Common myeloid progenitor, CD34-positive (primary cell): ENCODE measurements at regions not wholly inside any gene's neighbourhood (a gene's known extent, or its start where the extent isn't known, plus 50 kb on each side); places are given as distances from the start of the nearest gene placed in this dataset.

Experiments
- CTCF ChIA-PET: fragments of 350-600 bp; sonication (Branson Sonifier 250); formaldehyde crosslinking; loops from one replicate; lab custom pipeline; 2021; ENCODE audit warnings: antibody characterized with exemption; lab: Charles Lee
- POLR2A ChIA-PET: fragments of 350-600 bp; sonication (Branson Sonifier 250); formaldehyde crosslinking; loops from one replicate; lab custom pipeline; 2021; ENCODE audit warnings: antibody characterized with exemption; lab: Charles Lee
- DNase-seq, 3 donors: peaks; one replicate each; pipeline versions ENCODE4 v3.0.0 to v3.0.0-alpha.2; 2013
- H3K27ac ChIP-seq, 2 experiments: 1 replicate in 1 of 2; 2 replicates in 1 of 2; pipeline ENCODE4 v1.7.0; 2013; ENCODE audit warnings: inconsistent platforms in 2 of 2, low read length in 2 of 2, mild to moderate bottlenecking in 2 of 2, low read depth in 1 of 2, moderate library complexity in 1 of 2; ENCODE audit not compliant: severe bottlenecking in 2 of 2, insufficient read depth in 1 of 2, poor library complexity in 1 of 2
- H3K27me3 ChIP-seq, 5 experiments: replicated peaks in 2 of 5; 1 replicate in 3 of 5; 2 replicates in 2 of 5; pipeline versions ENCODE4 v1.6.1 to v1.7.0; 2013; ENCODE audit warnings: low read length in 4 of 5, mild to moderate bottlenecking in 2 of 5, moderate library complexity in 2 of 5, inconsistent platforms in 1 of 5; ENCODE audit not compliant: insufficient read depth in 5 of 5, control insufficient read depth in 4 of 5
- H3K36me3 ChIP-seq, 4 experiments: 1 replicate in 2 of 4; 2 replicates in 2 of 4; pipeline versions ENCODE4 v1.6.1 to v1.7.0; 2013; ENCODE audit warnings: low read length in 3 of 4, control low read depth in 1 of 4, mild to moderate bottlenecking in 1 of 4; ENCODE audit not compliant: control insufficient read depth in 4 of 4, insufficient read depth in 4 of 4
- H3K4me1 ChIP-seq, 4 experiments: 1 replicate in 3 of 4; 2 replicates in 1 of 4; pipeline versions ENCODE4 v1.6.1 to v1.7.1; 2013; ENCODE audit warnings: low read length in 3 of 4, mild to moderate bottlenecking in 3 of 4, control low read depth in 1 of 4, inconsistent platforms in 1 of 4, moderate library complexity in 1 of 4; ENCODE audit not compliant: control insufficient read depth in 4 of 4, insufficient read depth in 4 of 4; ENCODE audit errors: control extremely low read depth in 1 of 4
- H3K4me3 ChIP-seq, 7 experiments: 1 replicate in 4 of 7; 2 replicates in 3 of 7; pipeline versions ENCODE4 v1.5.1 to v1.7.0; 2013; ENCODE audit warnings: mild to moderate bottlenecking in 7 of 7, low read length in 6 of 7, moderate library complexity in 6 of 7, inconsistent platforms in 2 of 7, low read depth in 2 of 7, control low read depth in 1 of 7; ENCODE audit not compliant: insufficient read depth in 4 of 7, control insufficient read depth in 1 of 7; ENCODE audit errors: extremely low read depth in 1 of 7
- H3K9me3 ChIP-seq, 5 experiments: 1 replicate in 4 of 5; 2 replicates in 1 of 5; pipeline versions ENCODE4 v1.6.1 to v1.7.1; 2013; ENCODE audit warnings: low read length in 4 of 5, mild to moderate bottlenecking in 2 of 5, inconsistent platforms in 1 of 5, low read depth in 1 of 5, moderate library complexity in 1 of 5; ENCODE audit not compliant: control insufficient read depth in 4 of 5, insufficient read depth in 2 of 5; ENCODE audit errors: control extremely low read depth in 1 of 5
- WGBS: methylation state at CpG from one replicate; pipeline ENCODE4 v1.1.5; 2013; ENCODE audit not compliant: insufficient coverage; 5-methylcytosine and 5-hydroxymethylcytosine counted together

DNA sequence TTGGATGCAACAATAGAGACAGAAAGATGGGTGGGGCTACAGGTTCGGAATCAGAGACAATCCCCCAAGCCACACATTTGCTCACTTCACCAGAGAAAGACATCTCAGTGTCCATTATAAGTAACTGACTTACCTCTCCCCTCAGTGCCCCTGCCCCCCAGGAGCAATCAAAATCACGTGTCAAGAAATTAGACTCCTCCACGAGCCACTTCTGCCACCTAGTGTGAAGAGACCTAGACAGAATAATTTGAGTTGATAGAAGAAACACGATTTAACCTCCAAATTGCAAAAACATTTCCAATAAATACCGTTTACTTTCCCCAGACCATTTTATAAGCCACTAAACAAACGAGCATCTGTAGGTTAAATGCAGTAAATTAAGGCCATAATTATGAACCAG is 123.2 kb downstream of the SLC30A10 start:
- CTCF ChIA-PET = no interaction called here
- 95% methylated on average over 3 of the region's 6 CpGs for WGBS
- no peak for DNase-seq

DNA sequence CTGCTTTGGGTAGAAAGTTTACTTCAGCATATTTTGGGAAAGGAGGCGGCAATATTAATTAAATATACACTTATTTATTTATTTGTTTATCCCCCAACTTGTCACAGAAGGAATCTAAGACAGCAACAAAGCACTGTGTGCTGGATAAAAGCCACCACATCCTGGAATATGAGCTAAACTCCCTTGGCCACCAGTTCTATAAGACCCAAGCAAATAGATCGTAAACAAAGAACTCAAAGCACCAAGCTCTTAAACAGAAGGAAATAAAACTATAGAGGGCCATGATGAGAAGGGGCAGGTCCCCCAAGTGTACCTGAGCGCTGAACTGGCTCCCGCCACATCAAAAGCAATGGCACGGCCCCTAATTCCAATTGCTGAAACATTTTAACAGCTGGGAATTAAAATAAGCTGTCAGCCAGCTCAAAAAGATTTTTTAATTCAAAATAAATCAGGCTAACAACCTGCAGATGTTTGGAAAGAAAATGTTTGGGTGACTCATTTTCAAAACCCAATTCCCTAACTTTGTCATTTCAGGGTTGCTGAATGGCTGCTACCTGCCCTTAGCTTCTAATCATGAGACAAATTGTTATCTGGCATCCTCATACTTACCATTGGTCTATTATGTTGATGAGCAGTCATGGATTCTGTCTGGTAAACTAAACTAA is 127.1 kb downstream of the SLC30A10 start:
- H3K9me3 ChIP-seq = no peaks in the 10 kb centered on the region

More for the DNA sequence above, 123.2 kb downstream of the SLC30A10 start:
- Histone ChIP-seq H3K27ac (no peak overlapping the region), H3K4me3 (no peak overlapping the region), H3K4me1 (no peaks in the 10 kb centered on the region), H3K9me3 (no peaks in the 10 kb centered on the region), H3K36me3 (no peaks in the 10 kb centered on the region), H3K27me3 (peaks cover 0 to 16% (median 12%) of the 10 kb centered on the region in 5 experiments)
- POLR2A ChIA-PET = no interaction called here

DNA sequence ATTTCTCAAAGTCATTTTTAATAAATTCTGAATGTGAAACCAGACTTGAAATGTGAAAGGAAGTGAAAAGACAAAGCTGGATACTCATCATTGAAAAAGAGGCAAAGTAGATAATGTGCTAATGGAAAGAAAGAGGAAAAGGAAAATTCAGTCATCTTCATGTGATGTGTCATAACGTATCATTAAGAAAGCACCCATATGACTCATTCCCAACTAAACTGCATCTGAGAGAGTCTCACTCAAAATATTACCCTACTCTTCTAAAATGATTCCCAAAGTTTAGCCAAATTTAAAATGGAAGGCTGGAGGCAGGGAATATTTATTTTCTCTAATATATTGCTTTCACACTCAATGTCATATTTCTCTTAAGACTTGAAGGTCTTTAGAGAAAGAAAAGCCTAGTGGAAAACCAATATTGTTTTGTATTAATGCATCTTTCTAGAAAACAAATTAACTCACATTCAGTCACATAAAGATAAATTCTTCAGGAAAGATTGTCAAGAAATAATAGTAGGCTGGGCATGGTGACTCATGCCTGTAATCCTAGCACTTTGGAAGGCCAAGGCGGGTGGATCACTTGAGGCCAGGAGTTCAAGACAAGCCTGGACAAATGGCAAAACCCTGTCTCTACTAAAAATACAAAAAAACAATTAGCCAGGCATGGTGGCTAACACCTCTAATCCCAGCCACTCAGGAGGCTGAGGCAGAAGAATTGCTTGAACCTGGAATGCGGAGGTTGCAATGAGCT is 129.9 kb downstream of the SLC30A10 start:
- no peak for DNase-seq
- Histone ChIP-seq H3K27ac (no peak overlapping the region), H3K9me3 (no peaks in the 10 kb centered on the region), H3K4me1 (no peaks in the 10 kb centered on the region), H3K4me3 (no peak overlapping the region), H3K36me3 (no peaks in the 10 kb centered on the region), H3K27me3 (peaks cover 0 to 3% (median 2%) of the 10 kb centered on the region in 5 experiments)
- ChIA-PET POLR2A (no interaction called here), CTCF (no interaction called here)
- 100% methylated on average over 1 of the region's 3 CpGs for WGBS

More for the DNA sequence above, 127.1 kb downstream of the SLC30A10 start:
- no peaks in the 10 kb centered on the region for H3K36me3 ChIP-seq
- 100% methylated on average over 3 of the region's 5 CpGs for WGBS
- H3K4me3 ChIP-seq = no peak overlapping the region
- CTCF ChIA-PET = interaction anchor here (2.0 kb wide), 1 partner anchor 11 kb away, joined by 5 read pairs; no protein-coding TSS in a partner anchor
- peaks cover 0 to 5% (median 0%) of the 10 kb centered on the region in 5 experiments for H3K27me3 ChIP-seq
- POLR2A ChIA-PET = no interaction called here
- no peaks in the 10 kb centered on the region for H3K4me1 ChIP-seq
- DNase-seq = no peak
- H3K27ac ChIP-seq = no peak overlapping the region

GRCh38 chr1:219797683-219798082 is 130.7 kb downstream of the SLC30A10 start:
- Histone ChIP-seq H3K27me3 (peaks cover 0 to 3% (median 2%) of the 10 kb centered on the region in 5 experiments), H3K36me3 (no peaks in the 10 kb centered on the region), H3K9me3 (no peaks in the 10 kb centered on the region), H3K27ac (no peak overlapping the region), H3K4me3 (no peak overlapping the region), H3K4me1 (no peaks in the 10 kb centered on the region)
- CTCF ChIA-PET = interaction anchor here (0.6 kb wide), 1 partner anchor 11 kb away, joined by 3 read pairs; no protein-coding TSS in a partner anchor
- no peak for DNase-seq
- POLR2A ChIA-PET = no interaction called here
- no CpG with 5 or more reads among the region's 2 CpGs for WGBS

- CTCF ChIA-PET = no interaction called here
- POLR2A ChIA-PET = no interaction called here
- DNase-seq = no peak
Observed at GRCh38 chr1:219797009-219797408, 131.3 kb downstream of the SLC30A10 start.

GRCh38 chr1:219795363-219795917 is 132.9 kb downstream of the SLC30A10 start:
- H3K36me3 ChIP-seq = no peaks in the 10 kb centered on the region
- POLR2A ChIA-PET = no interaction called here
- no peak overlapping the region for H3K27ac ChIP-seq
- peaks cover 0 to 5% (median 0%) of the 10 kb centered on the region in 5 experiments for H3K27me3 ChIP-seq
- CTCF ChIA-PET = no interaction called here
- 90% methylated on average over 7 of the region's 9 CpGs for WGBS
- no peaks in the 10 kb centered on the region for H3K9me3 ChIP-seq
- no peak for DNase-seq
- no peak overlapping the region for H3K4me3 ChIP-seq
- H3K4me1 ChIP-seq = no peaks in the 10 kb centered on the region

More at GRCh38 chr1:219797009-219797408, 131.3 kb downstream of the SLC30A10 start:
- no peaks in the 10 kb centered on the region for H3K36me3 ChIP-seq
- no peak overlapping the region for H3K4me3 ChIP-seq
- no peaks in the 10 kb centered on the region for H3K4me1 ChIP-seq
- peaks cover 0 to 3% (median 0%) of the 10 kb centered on the region in 5 experiments for H3K27me3 ChIP-seq
- H3K27ac ChIP-seq = no peak overlapping the region
- H3K9me3 ChIP-seq = no peaks in the 10 kb centered on the region
